ENCODE measurements at regions not wholly inside any gene's neighbourhood (a gene's known extent, or its start where the extent isn't known, plus 50 kb on each side); places are given as distances from the start of the nearest gene placed in this dataset.

DNA sequence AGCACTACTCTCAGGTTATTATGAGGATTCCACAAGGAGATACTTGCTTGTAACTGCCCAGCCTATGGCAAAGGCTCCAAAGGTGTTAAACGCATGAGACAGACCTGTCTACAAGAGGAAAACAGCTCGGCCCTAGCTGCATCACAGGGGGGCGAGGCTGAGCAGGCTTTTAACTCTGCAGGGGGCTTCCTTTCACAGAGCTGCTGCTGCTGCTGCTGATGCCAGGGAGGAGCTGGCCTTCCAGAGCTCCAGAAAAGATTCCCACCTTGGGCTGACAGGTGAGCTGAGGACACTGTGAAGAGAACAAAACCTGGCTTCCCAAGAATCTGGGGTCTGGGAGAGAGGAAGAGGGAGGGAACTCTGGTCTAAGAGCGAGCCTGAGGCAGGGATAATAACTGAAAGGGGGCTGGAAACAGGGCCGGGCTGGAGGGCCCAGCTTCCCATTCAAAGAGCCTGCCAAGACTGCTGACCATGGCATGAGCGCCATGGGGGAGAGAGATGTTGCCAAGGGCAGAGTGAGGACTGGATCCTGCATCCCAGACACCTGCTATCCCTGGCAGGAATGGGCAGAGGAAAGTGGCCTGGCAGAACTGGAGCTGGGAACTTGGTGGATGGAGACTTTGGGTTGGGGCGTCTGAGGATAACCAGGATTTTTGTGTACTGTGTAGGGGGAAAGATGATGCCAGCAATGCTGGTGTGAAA, 211.1 kb upstream of the LRFN2 start:
- DNase-seq (ENCODE audit: low read depth) = no peak

GRCh38 chr6:40796260-40797221, 209.4 kb upstream of the LRFN2 start:
- no peak for DNase-seq (ENCODE audit: low read depth)

- DNase-seq (ENCODE audit: low read depth) = peak; percentile 47
Observed at GRCh38 chr6:40794586-40794985, 207.4 kb upstream of the LRFN2 start.

DNA sequence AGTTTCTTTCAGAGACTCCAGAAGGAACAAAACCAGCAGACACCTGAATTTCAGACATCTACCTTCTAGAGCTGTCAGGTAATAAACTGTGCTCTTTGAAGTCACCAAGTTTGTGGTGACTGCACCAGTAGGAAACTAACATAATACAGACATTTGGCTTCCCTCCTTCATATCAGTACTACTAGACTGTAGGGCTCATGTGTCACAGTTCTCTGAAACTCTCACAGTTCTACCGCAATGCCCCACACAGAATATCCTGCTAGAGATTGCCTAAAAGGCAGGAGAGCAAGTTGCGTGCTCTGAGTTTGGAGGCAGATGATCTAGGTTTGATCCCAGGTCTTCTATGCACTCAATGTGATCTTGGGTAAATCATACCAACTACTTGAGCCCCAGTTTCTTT, 205.0 kb upstream of the LRFN2 start:
- no peak for DNase-seq (ENCODE audit: low read depth)

GRCh38 chr6:40791004-40791403, 203.8 kb upstream of the LRFN2 start:
- DNase-seq (ENCODE audit: low read depth) = peak; percentile 27

GRCh38 chr6:40788661-40789655, 201.8 kb upstream of the LRFN2 start:
- DNase-seq (ENCODE audit: low read depth) = no peak

DNA sequence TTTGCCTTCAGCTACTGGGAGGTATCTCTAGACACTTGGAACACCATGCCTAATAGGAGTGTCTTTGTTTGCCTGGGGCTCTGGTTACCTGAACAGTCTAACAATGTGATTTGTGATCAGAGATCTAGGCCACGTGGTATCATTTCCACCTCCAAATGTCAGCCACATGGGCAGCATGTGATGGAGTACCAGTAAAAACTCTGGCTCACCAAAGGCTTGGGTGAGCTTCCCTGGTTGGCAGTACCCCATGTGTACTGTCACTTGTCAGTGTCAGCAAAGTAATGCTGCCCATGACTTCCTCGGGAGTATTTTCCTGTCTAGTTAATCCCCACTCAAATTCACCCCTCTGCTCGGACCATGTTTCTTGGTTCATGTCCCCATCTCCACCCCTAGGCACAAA, 195.2 kb upstream of the LRFN2 start:
- DNase-seq (ENCODE audit: low read depth) = no peak

- DNase-seq (ENCODE audit: low read depth) = no peak
Observed at GRCh38 chr6:40780637-40781036, 193.5 kb upstream of the LRFN2 start.

GRCh38 chr6:40779409-40779808, 192.2 kb upstream of the LRFN2 start:
- peak; percentile 55 for DNase-seq (ENCODE audit: low read depth)

GRCh38 chr6:40778918-40779317, 191.8 kb upstream of the LRFN2 start:
- no peak for DNase-seq (ENCODE audit: low read depth)

DNA sequence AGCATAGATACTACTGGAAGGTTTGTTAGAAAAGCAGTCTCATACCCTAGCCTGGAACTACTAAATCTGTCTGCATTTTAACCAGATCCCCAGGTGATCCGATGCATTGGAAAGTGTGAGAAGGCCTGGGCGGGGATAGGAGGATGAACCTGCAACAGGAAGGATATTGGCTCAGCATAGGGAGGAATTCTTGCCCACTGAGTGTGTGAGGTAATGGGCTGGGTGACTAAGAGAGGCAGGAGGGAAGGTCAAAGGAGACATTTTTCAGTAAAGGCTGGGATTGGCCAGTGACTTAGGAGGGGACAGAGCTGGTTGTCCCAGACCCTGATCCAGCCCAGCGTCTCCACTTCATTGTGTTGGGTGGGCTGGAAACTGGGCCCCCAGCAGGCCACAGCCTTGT, 191.0 kb upstream of the LRFN2 start:
- peak; percentile 57 for DNase-seq (ENCODE audit: low read depth)

- DNase-seq (ENCODE audit: low read depth) = no peak
Observed at GRCh38 chr6:40774932-40775331, 187.8 kb upstream of the LRFN2 start.

- DNase-seq (ENCODE audit: low read depth) = no peak
Observed at GRCh38 chr6:40770794-40771193, 183.6 kb upstream of the LRFN2 start.

GRCh38 chr6:40764726-40765125, 177.6 kb upstream of the LRFN2 start:
- DNase-seq (ENCODE audit: low read depth) = no peak

- no peak for DNase-seq (ENCODE audit: low read depth)
Observed at GRCh38 chr6:40762981-40763380, 175.8 kb upstream of the LRFN2 start.

- no peak for DNase-seq (ENCODE audit: low read depth)
Observed at GRCh38 chr6:40760887-40761286, 173.7 kb upstream of the LRFN2 start.

GRCh38 chr6:40759838-40760237, 172.7 kb upstream of the LRFN2 start:
- DNase-seq (ENCODE audit: low read depth) = no peak

DNA sequence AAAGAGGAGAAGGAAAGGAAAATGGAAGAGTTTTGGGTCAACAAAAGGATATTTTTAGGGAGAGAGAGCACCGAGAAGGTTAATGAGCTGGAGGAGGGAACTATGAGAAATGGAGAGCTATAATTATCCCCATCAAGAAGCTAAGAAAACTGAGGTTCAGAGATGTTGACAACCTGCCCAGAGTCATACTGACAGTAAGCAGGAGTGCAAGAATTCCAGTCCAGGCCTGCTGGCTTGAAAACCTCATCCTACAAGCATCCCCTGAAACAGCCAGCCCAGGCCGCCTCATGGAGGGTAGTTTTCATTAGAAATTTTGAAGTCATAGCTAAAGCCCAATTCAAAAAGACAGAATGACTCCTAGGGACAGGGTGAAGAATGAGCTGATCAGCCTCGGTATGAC, 172.1 kb upstream of the LRFN2 start:
- DNase-seq (ENCODE audit: low read depth) = no peak

DNA sequence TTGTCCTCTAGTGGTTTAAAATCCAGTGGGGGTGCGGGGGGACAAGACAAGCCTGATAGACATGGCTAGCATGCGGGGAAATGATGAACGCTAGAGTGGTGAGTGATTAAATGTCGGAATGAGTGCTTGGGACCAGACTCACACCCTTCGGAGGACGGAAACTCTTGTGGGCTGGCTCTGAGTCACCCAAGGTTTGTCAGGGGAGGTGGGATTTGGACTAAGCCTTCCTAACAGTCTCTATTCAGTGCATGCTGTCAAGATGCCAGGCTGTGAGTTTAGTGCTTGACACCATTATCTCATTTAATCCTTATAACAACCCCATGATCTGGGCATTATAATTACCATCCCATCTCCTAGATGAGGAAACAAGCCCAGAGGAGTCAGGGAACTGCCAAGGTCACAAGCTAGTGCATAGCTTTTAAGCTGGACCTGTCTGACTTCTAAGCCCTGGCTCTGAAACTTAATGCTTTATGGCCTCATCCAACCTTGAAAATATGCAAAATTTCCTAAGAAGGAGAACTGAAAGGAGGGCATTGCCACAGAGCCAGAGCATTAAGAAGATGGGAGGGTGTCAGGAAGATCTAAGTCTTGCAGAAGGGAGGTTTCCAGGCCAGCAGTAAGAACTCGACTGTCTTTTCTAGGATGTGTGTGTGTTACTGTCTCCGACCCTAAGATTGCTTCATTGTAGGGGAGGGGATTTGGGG, 168.7 kb upstream of the LRFN2 start:
- peak; percentile 3 for DNase-seq (ENCODE audit: low read depth)

GRCh38 chr6:40755046-40755681, 168.0 kb upstream of the LRFN2 start:
- peak; percentile 48 for DNase-seq (ENCODE audit: low read depth)

Data from renal cortical epithelial cell (primary cell).